HFF-Myc (cell line): ENCODE measurements at regions not wholly inside any gene's neighbourhood (a gene's known extent, or its start where the extent isn't known, plus 50 kb on each side); places are given as distances from the start of the nearest gene placed in this dataset.

Experiments
- DNase-seq: peaks from one replicate; pipeline ENCODE4 v3.0.0-alpha.2; 2011; ENCODE audit warnings: low read depth; ENCODE audit errors: extremely low read depth
- H3K4me3 ChIP-seq: replicated peaks from 2 replicates; pipeline ENCODE4 v1.5.1; 2011; ENCODE audit warnings: low read depth, mild to moderate bottlenecking, control low read depth, low read length
- TF ChIP-seq, protein P1 (sequence below): IDR thresholded peaks from 2 replicates; pipeline ENCODE4 v1.5.1; 2012; ENCODE audit warnings: mild to moderate bottlenecking, low read depth, low read length, control low read depth; ENCODE audit errors: missing control alignments

DNA sequence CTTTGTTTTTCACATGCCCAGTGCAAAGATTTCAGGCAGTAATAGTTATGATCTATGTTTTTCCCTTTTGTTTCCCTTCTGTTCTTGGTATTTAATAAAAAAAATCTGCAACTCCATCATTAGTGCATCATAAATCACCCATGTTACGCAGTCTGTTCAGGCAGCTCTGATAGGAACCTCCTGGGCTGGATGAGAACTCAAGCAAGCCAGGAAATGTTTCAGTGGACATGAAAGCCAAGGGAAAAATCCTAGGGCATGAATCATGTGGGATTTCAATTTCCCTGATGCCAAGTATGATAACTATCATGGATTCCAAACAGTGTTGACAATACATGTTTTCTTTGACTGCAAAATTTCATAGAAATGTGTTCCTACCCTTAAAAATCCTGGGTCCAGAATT, 119.7 kb upstream of the TARS1 start:
- TF ChIP-seq, protein P1, sequence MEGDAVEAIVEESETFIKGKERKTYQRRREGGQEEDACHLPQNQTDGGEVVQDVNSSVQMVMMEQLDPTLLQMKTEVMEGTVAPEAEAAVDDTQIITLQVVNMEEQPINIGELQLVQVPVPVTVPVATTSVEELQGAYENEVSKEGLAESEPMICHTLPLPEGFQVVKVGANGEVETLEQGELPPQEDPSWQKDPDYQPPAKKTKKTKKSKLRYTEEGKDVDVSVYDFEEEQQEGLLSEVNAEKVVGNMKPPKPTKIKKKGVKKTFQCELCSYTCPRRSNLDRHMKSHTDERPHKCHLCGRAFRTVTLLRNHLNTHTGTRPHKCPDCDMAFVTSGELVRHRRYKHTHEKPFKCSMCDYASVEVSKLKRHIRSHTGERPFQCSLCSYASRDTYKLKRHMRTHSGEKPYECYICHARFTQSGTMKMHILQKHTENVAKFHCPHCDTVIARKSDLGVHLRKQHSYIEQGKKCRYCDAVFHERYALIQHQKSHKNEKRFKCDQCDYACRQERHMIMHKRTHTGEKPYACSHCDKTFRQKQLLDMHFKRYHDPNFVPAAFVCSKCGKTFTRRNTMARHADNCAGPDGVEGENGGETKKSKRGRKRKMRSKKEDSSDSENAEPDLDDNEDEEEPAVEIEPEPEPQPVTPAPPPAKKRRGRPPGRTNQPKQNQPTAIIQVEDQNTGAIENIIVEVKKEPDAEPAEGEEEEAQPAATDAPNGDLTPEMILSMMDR, result no peak
- no peak overlapping the region for H3K4me3 ChIP-seq
- peak; percentile 81 for DNase-seq

DNA sequence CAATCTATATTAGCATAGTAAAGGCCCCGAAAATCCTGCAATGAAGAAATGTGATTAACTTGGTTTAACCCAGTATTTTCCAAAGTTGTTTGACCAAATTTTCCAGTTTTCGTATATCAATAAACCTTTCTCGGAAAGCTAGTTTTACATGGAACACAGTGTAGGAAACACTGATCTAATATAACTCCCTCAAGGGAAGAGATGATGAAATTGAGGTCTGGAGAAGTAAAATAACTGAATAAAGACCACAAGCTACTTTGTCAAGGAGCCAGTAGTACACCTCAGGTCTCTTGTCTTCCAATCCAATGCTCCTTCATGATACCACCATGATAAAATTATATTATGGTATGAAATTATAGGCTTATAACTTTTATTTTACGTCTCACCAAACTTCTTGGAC, 118.1 kb upstream of the TARS1 start:
- no peak for DNase-seq
- no peak overlapping the region for H3K4me3 ChIP-seq
- TF ChIP-seq, protein P1, result no peak

DNA sequence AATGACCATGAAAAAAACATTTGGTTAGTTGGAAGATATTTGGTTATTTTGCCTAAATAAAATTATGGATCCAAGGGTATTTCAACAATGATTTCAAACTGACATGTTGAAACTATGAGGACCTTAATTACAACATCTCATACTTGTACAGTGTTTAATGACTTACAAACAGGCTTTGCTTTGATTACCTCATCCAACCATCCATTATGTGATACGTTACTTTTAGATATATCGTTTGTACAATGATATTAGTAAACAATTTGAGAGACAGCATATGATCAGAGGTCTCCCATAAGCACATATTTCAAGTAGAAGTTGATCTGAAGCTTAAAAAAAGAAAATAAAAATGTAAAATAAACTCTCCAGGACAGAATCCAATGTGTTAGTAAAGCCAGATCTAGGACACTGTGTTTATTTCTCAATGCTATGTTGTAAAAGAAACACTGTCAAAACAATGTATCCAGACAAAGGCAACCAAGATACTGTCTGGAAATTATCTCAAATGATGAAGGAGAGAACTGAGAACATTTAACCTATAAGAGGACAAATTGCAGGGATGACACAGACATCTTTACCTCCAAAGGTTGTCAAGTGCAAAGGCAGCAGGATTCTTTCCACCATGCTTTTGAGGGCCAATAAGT, 116.0 kb upstream of the TARS1 start:
- DNase-seq, result no peak
- H3K4me3 ChIP-seq, result no peak overlapping the region
- TF ChIP-seq, protein P1, result no peak

DNA sequence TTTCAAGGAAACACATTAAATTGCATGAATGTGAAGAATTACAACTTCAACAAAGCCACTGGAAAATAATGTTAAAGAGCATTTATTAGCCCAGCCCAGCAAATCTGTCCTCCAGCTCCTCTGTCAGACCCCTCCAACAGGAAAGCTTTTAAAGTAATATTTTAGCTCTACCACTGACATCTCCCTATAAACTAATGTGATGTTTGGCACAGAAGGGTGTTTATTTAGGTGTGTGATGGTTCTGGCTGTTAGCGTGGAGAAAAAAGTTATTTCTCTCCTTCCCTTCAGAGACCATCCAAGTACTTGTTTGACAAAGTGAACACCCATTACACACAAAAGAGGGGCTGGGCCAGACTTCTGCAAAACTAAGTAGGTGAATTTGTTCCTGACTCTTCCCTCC, 111.9 kb upstream of the TARS1 start:
- TF ChIP-seq, protein P1, result no peak
- no peak for DNase-seq
- H3K4me3 ChIP-seq, result no peak overlapping the region

DNA sequence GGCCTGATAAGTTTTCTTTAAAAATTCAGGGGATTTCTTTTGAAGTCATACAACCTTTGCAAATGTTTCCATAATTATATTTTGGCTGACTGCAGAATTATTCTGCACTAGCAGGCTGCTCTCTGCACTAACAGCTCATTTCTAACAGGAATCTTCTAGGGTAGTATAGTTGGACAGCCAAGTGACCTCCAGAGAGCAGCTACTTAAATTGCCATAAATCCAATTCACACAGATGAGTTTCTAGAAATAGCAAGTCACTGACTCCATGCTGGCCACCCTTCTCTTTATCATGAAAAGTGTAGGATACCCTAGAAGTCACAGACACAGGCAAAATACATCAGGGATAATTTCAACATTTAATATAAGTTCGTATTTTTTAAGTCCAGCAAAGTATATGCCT, 110.9 kb upstream of the TARS1 start:
- TF ChIP-seq, protein P1, result no peak
- no peak for DNase-seq
- H3K4me3 ChIP-seq, result no peak overlapping the region

DNA sequence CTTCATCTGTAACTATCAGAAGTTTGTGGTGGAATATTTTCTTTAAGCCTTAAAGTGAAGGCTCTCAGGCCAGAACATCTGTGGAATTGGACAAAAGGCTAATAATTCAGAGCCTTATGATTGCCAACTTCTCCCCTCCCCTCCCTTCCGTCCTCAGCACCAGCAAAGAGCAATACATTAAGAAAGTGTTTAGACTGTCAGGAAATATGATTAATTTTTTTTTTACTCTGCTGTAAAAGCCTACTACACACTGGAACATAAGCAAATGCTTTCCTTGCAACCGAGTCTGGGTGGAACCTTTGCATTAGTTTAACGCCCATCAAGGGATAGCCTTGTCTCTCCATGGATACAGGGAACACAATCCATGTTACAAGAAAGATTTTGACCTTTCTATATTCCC, 110.3 kb upstream of the TARS1 start:
- TF ChIP-seq, protein P1, result no peak
- no peak for DNase-seq
- no peak overlapping the region for H3K4me3 ChIP-seq

DNA sequence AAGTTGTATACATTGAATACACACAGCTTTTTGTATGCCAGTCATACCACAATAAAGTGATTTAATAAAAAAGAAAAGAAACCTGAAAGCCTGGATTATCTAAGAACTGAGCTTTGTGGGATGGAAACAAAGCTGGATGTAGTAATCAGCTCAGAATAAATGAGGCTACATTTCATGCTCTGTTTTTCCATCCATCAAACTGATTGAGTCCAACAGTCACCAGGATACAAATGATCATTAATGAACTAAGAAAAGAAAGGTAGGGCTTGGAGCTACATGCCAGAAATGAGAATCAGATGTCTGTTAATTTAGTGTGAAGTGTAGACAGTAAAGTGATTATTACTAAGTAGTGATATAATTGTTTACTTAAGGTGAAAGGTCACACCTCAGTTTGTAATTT, 109.8 kb upstream of the TARS1 start:
- no peak overlapping the region for H3K4me3 ChIP-seq
- TF ChIP-seq, protein P1, result no peak
- no peak for DNase-seq
